ENCODE measurements at regions not wholly inside any gene's neighbourhood (a gene's known extent, or its start where the extent isn't known, plus 50 kb on each side); places are given as distances from the start of the nearest gene placed in this dataset.

- ATAC-seq (ENCODE audit: low FRiP score in 2 of 2) = no peak
- WGBS, 2 donors = 90 to 95% methylated on average over 1 of the region's 1 CpG
- TF ChIP-seq EP300 (IDR thresholded peaks at IDR 0.05) = no peak
- TF ChIP-seq POLR2AphosphoS5 (IDR thresholded peaks at IDR 0.05) = no peak
- TF ChIP-seq POLR2A (IDR thresholded peaks at IDR 0.05) = no peak
- no peak for TF ChIP-seq CTCF (IDR thresholded peaks at IDR 0.05)
These were observed 246.2 kb downstream of the CYP26B1 start for GRCh38 chr2:71901466-71901865.

GRCh38 chr2:71898851-71899681, 248.6 kb downstream of the CYP26B1 start:
- H3K4me3 ChIP-seq = no peak overlapping the region
- TF ChIP-seq CTCF (IDR thresholded peaks at IDR 0.05) = no peak
- TF ChIP-seq POLR2AphosphoS5 (IDR thresholded peaks at IDR 0.05) = no peak
- TF ChIP-seq POLR2A (IDR thresholded peaks at IDR 0.05) = no peak
- TF ChIP-seq EP300 (IDR thresholded peaks at IDR 0.05) = no peak
- no peaks in the 10 kb centered on the region for H3K4me1 ChIP-seq
- whole genome bisulfite sequencing, 2 donors = 76% methylated on average over 29 of the region's 29 CpGs
- DNase-seq (peak in 1 of 2 donors; percentile 11), ATAC-seq (ENCODE audit: low FRiP score in 2 of 2) (no peak)
- no peaks in the 10 kb centered on the region for H3K9me3 ChIP-seq
- no peak overlapping the region for H3K27ac ChIP-seq
- H3K27me3 ChIP-seq = no peaks in the 10 kb centered on the region
- H3K36me3 ChIP-seq = no peaks in the 10 kb centered on the region

More at GRCh38 chr2:71901466-71901865, 246.2 kb downstream of the CYP26B1 start:
- H3K27me3 ChIP-seq = no peaks in the 10 kb centered on the region
- no peak overlapping the region for H3K27ac ChIP-seq
- no peaks in the 10 kb centered on the region for H3K4me1 ChIP-seq
- H3K4me3 ChIP-seq = no peak overlapping the region
- H3K36me3 ChIP-seq = no peaks in the 10 kb centered on the region
- no peaks in the 10 kb centered on the region for H3K9me3 ChIP-seq
- no peak for DNase-seq

GRCh38 chr2:71898375-71898774, 249.3 kb downstream of the CYP26B1 start:
- H3K36me3 ChIP-seq = no peaks in the 10 kb centered on the region
- no peak for ATAC-seq (ENCODE audit: low FRiP score in 2 of 2)
- WGBS, 2 donors = 94 to 95% methylated on average over 9 of the region's 9 CpGs
- H3K27me3 ChIP-seq = no peaks in the 10 kb centered on the region
- H3K4me3 ChIP-seq = no peak overlapping the region
- H3K9me3 ChIP-seq = no peaks in the 10 kb centered on the region
- no peak overlapping the region for H3K27ac ChIP-seq
- peak in 1 of 2 donors; percentile 6 for DNase-seq
- no peak for TF ChIP-seq CTCF (IDR thresholded peaks at IDR 0.05)
- TF ChIP-seq POLR2AphosphoS5 (IDR thresholded peaks at IDR 0.05) = no peak
- TF ChIP-seq POLR2A (IDR thresholded peaks at IDR 0.05) = no peak
- TF ChIP-seq EP300 (IDR thresholded peaks at IDR 0.05) = no peak
- no peaks in the 10 kb centered on the region for H3K4me1 ChIP-seq

- peak in 1 of 2 donors; percentile 10 for DNase-seq
- TF ChIP-seq POLR2A (IDR thresholded peaks at IDR 0.05) (no peak), EP300 (IDR thresholded peaks at IDR 0.05) (no peak), POLR2AphosphoS5 (IDR thresholded peaks at IDR 0.05) (no peak), CTCF (IDR thresholded peaks at IDR 0.05) (no peak)
- Histone ChIP-seq H3K9me3 (no peaks in the 10 kb centered on the region), H3K36me3 (no peaks in the 10 kb centered on the region), H3K4me3 (no peak overlapping the region), H3K27me3 (no peaks in the 10 kb centered on the region), H3K27ac (no peak overlapping the region), H3K4me1 (no peaks in the 10 kb centered on the region)
- no peak for ATAC-seq (ENCODE audit: low FRiP score in 2 of 2)
- WGBS, 2 donors = 94 to 98% methylated on average over 2 to 7 of the region's 7 CpGs
These were observed 249.8 kb downstream of the CYP26B1 start for GRCh38 chr2:71897836-71898235.

GRCh38 chr2:71897137-71897480, 250.6 kb downstream of the CYP26B1 start:
- no peaks in the 10 kb centered on the region for H3K27me3 ChIP-seq
- no peak overlapping the region for H3K27ac ChIP-seq
- H3K9me3 ChIP-seq = no peaks in the 10 kb centered on the region
- H3K36me3 ChIP-seq = no peaks in the 10 kb centered on the region
- no peak overlapping the region for H3K4me3 ChIP-seq
- TF ChIP-seq CTCF (IDR thresholded peaks at IDR 0.05) (no peak), EP300 (IDR thresholded peaks at IDR 0.05) (no peak), POLR2A (IDR thresholded peaks at IDR 0.05) (no peak), POLR2AphosphoS5 (IDR thresholded peaks at IDR 0.05) (no peak)
- DNase-seq = peak; percentile 8 to 52
- 53 to 80% methylated on average over 1 to 6 of the region's 6 CpGs for WGBS, 2 donors
- no peak for ATAC-seq (ENCODE audit: low FRiP score in 2 of 2)
- no peaks in the 10 kb centered on the region for H3K4me1 ChIP-seq
